ENCODE measurements at regions not wholly inside any gene's neighbourhood (a gene's known extent, or its start where the extent isn't known, plus 50 kb on each side); places are given as distances from the start of the nearest gene placed in this dataset.

DNA sequence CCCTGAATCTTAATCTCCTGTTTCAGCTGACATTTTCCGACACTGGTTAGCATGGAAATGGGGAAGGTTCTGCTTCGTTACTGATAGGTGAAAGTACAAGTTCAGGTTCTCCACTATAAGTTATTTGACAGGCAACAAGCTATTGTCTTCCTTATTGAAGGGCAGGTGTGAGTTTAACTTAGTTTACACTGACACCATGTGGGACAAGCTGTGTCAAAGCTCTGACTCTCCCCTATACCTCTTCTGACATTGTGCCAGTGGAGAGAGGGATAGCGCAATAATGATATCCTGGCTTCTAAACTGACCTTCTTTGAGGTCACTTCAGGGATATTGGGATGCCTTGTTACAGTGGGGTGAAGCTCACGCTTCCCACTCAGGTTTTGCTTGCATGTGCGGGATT is 587.0 kb upstream of the SLITRK5 start:
- Mint-ChIP-seq H3K4me3 (no peak overlapping the region), H3K4me1 (no peaks in the 10 kb centered on the region), H3K27ac (no peak overlapping the region), H3K9me3 (no peaks in the 10 kb centered on the region), H3K36me3 (ENCODE audit: insufficient read depth in 1 of 3, low read depth in 3 of 3) (no peaks in the 10 kb centered on the region; a peak in 1 of 7 replicates), H3K27me3 (ENCODE audit: low read depth) (no peaks in the 10 kb centered on the region)
- H3K23ac ChIP-seq (ENCODE audit: insufficient read length, low read depth, low read length) = no peak overlapping the region
- H3K4me2 ChIP-seq (ENCODE audit: insufficient read depth, insufficient read length, low read length) = no peak overlapping the region
- no peaks in the 10 kb centered on the region for H3K23me2 ChIP-seq (ENCODE audit: insufficient read length, low read depth, low read length, poor library complexity, severe bottlenecking)
- no peak overlapping the region for H2BK15ac ChIP-seq (ENCODE audit: low read depth, low read length)
- H3K9me3 ChIP-seq (ENCODE audit: control insufficient read depth, low read depth, low read length) = no peaks in the 10 kb centered on the region
- H2BK20ac ChIP-seq (ENCODE audit: low read depth, low read length, poor library complexity, severe bottlenecking) = no peak overlapping the region
- no peak for DNase-seq
- H3K79me2 ChIP-seq (ENCODE audit: insufficient read depth, low read length) = no peaks in the 10 kb centered on the region
- no peak overlapping the region for H3T11ph ChIP-seq (ENCODE audit: low read length)
- H4K5ac ChIP-seq (ENCODE audit: insufficient read length, low read depth, low read length) = no peak overlapping the region
- no peak overlapping the region for H3K9ac ChIP-seq (ENCODE audit: extremely low read depth, insufficient read length, low read length)
- H2BK120ac ChIP-seq (ENCODE audit: low read depth, low read length, poor library complexity, severe bottlenecking) = no peak overlapping the region
- no peak overlapping the region for H3K56ac ChIP-seq (ENCODE audit: insufficient read length, low read depth, low read length)
- H3K4me1 ChIP-seq (ENCODE audit: insufficient read depth, low read length) = no peaks in the 10 kb centered on the region
- H2AK5ac ChIP-seq (ENCODE audit: insufficient read length, low read length) = no peak overlapping the region
- H4K91ac ChIP-seq (ENCODE audit: insufficient read length, low read depth, low read length) = no peak overlapping the region
- TF ChIP-seq, protein P1, sequence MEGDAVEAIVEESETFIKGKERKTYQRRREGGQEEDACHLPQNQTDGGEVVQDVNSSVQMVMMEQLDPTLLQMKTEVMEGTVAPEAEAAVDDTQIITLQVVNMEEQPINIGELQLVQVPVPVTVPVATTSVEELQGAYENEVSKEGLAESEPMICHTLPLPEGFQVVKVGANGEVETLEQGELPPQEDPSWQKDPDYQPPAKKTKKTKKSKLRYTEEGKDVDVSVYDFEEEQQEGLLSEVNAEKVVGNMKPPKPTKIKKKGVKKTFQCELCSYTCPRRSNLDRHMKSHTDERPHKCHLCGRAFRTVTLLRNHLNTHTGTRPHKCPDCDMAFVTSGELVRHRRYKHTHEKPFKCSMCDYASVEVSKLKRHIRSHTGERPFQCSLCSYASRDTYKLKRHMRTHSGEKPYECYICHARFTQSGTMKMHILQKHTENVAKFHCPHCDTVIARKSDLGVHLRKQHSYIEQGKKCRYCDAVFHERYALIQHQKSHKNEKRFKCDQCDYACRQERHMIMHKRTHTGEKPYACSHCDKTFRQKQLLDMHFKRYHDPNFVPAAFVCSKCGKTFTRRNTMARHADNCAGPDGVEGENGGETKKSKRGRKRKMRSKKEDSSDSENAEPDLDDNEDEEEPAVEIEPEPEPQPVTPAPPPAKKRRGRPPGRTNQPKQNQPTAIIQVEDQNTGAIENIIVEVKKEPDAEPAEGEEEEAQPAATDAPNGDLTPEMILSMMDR (conservative IDR thresholded peaks at IDR 0.05) = peak; percentile 27; the same call in 2 of the 3 replicates
- no CpG with 5 or more reads among the region's 5 CpGs for WGBS (ENCODE audit: extremely low coverage, insufficient read length, low lambda C conversion rate)
- no peak overlapping the region for H2BK12ac ChIP-seq (ENCODE audit: insufficient read length, low read depth, low read length)
- H3K4ac ChIP-seq (ENCODE audit: low read depth, low read length) = no peak overlapping the region
- no peak overlapping the region for H3K18ac ChIP-seq (ENCODE audit: insufficient read length, low read depth, low read length)
- H4K8ac ChIP-seq (replicated peaks; ENCODE audit: insufficient read length, low read depth, low read length) = no peak overlapping the region
- H3K14ac ChIP-seq (ENCODE audit: insufficient read depth, low read length) = no peak overlapping the region
- H3K27me3 ChIP-seq (ENCODE audit: insufficient read depth, low read length) = no peaks in the 10 kb centered on the region
- H3K27ac ChIP-seq (ENCODE audit: insufficient read length, low read depth, low read length) = no peak overlapping the region
- no peaks in the 10 kb centered on the region for H3K79me1 ChIP-seq (ENCODE audit: insufficient read depth, low read depth, low read length, poor library complexity, severe bottlenecking)
- no peak overlapping the region for H2BK5ac ChIP-seq (ENCODE audit: insufficient read length, low read length)
- no peak overlapping the region for H2AFZ ChIP-seq (ENCODE audit: low read length)
- no peaks in the 10 kb centered on the region for H4K20me1 ChIP-seq (ENCODE audit: control insufficient read depth, insufficient read depth, insufficient read length)

Measured in H9 (cell line).